ENCODE measurements at regions not wholly inside any gene's neighbourhood (a gene's known extent, or its start where the extent isn't known, plus 50 kb on each side); places are given as distances from the start of the nearest gene placed in this dataset.
"Not testable (repeated sequence)": the region's sequence is repeated elsewhere in the genome, so short reads cannot be mapped to it uniquely, and the experiment has no call there.

- DNase-seq, result no peak
These were observed 281.0 kb downstream of the CETN3 start for GRCh38 chr5:90128551-90128950.

GRCh38 chr5:90119531-90119971, 290.0 kb downstream of the CETN3 start:
- DNase-seq, result no peak

GRCh38 chr5:90117005-90117404, 292.6 kb downstream of the CETN3 start:
- DNase-seq, result no peak

DNA sequence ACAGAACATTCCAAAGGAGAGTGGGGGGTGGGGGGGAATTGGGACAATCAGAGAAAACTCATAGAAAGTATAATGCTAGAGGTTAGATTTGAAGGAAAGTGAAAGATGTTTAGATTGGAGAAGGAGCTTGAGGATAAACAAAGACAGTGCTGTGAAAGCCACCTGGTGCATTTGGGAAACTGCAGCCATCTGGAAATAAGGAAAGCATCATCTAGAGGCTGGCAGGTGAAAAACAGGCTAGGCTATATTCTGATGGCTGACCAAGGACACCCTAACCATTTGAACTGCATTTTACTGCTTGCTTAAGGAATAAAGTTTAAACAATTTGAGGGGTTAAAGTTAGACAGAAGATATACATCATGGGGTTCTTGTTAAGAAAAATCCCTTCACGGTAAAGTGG, 296.4 kb downstream of the CETN3 start:
- no peak for DNase-seq

DNA sequence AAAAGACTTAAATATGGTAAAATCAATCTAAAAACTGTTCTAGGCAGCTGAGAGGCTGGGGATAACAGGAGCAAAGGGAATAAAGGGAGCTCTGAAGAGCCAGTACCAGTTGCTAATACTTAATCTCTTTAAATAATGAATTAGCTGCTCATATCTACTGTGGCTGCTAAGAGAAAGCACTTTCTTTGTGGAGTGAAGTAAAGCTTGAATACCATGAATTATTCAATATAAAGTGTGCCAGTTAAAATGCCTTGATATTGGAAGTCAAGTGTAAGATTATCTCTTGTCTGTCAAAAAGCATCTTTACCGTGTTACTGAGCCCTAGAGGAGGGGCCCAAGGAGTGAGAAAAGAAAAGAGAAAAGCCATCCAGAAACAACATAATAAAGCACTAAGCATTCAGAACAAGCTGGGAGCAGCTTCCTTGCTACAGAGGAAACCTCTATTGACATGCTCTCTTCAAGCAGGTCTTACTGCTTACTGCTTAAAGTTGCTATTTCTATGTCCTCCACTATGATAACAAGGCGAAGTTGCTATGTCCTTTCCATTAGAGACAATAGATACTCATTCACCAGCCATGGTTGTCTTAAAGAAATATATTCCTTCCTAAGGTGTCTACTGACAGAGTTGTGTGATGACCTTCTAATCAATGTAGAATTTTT, 297.4 kb downstream of the CETN3 start:
- DNase-seq, result no peak

- DNase-seq, result no peak
These were observed 298.1 kb downstream of the CETN3 start for GRCh38 chr5:90111364-90112032.

DNA sequence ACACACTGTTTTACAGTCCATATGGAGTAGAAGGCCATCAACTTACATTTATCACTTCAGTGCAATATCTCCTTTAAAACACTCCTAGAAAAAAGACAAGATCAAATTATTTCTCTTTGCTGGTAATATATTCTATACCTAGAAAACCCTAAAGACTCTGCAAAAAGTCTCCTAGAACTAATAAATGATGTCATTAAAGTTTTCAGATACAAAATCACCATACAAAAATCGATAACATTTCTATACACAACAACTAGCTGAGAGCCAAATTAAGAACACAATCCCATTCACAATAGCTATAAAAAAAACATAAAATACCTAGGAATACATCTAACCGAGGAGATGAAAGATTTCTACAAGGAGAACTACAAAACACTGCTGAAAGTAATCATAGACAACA, 300.3 kb downstream of the CETN3 start:
- DNase-seq, result no peak

DNA sequence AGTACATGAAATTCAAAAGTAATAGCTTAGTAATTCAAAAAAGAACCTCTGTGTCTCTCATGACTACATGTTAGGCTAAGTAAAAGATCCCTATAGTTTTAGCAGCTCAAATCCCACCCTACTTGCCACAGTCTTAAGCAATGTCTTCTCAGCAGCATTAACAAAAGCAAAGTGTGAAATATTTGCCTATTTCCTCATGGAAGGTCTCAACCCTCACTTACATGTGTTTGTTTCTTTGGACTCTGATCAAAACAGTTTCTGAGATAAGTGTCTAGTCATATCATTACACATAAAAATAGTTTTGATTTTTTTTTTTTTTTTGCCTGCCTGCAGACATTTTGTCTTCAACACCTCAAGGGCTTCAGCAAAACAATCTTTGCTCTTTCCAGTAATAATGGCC, 310.5 kb downstream of the CETN3 start:
- DNase-seq, result no peak

DNA sequence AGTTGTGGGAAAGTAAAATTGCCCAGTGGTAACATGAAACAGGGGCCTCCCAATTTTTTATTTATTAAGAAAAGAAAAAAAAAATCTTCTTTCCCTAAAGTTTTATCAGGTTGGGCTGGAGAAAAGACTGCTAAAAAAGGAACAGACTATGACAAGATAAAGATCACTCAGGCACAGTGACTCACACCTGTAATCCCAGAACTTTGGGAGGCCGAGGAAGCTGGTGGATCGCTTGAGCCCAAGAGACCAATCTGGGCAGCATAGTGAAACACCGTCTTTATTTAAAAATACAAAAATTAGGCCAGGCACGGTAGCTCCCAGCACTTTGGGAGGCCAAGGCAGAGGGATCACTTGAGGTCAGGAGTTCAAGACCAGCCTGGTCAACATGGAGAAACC, 312.5 kb downstream of the CETN3 start:
- no peak for DNase-seq

GRCh38 chr5:90096415-90097081, 313.0 kb downstream of the CETN3 start:
- DNase-seq, result no peak

GRCh38 chr5:90095292-90096060, 314.1 kb downstream of the CETN3 start:
- DNase-seq, result no peak

DNA sequence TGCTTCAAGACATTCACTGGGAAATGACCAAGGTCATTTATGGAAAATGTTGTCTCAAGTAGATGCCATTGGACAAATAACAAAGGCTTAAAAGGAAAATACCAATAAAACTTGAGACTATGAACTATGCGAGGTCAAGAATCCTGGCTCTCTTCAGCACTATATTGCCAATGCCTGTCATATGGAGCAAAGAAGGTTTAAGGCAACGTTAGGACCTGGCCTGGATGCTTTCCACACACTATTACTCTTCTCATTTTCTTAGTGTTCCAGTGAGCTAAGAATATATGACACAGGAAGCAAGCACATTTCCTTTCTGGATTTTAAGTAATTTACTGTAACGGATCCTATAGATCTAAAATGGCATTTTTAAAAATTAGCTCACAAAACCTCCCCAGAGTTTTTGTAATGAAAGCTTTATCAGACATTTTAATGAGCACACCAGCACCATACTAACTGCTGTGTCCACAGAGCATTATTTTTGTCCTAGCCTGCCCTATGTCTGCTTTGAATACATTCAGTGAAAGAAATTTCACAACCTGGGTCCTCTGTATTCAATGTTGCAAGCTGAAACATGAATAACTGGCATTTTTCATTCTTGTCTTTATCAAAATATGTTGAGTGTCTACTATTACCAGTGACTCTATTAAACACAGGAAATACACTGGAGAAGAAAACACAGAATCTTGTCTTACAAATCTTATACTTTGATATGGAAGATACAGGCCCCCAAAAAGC, 315.6 kb downstream of the CETN3 start:
- no peak for DNase-seq

DNA sequence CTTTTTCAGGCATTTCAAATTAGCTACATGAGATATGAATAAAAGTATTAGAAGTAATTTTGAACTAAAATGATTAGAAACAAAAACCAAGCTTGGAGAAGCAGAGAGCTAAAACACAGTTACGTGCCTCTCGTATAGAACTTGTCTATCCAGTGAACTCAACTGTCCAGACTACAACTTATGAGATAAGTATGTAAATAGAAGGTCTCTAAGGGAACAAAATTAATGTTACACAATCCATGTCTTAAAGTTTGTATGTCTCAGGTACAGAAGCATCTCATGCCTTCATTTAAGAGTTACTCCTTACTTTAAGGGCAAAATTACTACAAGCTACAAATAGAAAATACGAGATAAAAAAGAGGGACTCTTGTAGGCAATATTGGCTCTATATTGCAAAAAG, 316.8 kb downstream of the CETN3 start:
- DNase-seq, result no peak

DNA sequence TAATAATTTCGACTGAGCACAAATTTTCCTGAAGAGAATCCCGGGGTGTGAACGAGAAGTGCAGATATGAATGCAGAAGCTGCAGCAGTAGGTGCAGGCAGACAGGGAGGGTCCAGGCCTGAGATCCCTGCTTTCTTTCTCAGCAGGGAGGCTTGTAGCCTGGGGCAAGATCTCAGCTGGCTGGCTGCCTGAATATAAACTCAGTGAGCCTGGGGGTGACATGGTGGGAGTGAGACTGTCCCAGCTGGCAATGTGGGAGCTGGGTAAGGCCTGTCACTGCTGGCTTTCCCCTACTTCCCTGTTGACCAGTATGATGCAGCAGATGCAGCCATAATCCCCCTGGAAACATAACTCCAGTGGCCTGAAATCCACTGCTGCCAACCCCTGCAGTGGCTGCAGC, 325.2 kb downstream of the CETN3 start:
- no peak for DNase-seq

DNA sequence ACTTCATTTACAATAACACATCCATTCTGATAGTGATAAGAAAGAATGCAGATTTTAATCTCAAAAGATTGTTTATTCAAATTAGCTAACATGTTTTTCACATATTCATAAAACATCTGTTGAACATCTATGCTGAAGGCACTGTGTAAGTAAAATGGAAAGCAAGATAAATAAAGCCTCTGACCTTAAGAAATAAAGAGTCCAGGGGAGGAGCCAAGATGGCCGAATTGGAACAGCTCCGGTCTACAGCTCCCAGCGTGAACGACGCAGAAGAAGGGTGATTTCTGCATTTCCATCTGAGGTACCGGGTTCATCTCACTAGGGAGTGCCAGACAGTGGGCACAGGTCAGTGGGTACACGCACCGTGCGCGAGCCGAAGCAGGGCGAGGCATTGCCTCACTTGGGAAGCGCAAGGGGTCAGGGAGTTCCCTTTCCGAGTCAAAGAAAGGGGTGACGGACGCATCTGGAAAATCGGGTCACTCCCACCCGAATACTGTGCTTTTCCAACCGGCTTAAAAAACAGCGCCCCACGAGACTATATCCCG, 336.5 kb downstream of the CETN3 start:
- not testable (repeated sequence) for DNase-seq

DNA sequence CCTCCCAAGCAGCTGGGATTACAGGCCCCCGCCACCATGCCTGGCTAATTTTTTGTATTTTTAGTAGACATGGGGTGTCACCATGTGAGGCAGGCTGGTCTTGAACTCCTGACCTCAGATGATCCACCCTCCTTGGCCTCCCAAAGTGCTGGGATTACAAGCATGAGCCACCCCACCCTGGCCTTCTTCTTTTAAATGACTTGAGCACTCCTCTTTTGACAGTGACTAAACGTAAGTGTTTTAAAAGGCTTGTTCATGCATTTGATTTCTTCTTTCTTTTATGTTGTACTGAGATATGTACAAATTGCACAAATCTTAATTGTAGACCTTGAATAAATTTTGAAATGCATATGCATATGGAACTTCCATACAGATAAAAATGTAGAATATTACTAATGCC, 337.9 kb downstream of the CETN3 start:
- DNase-seq, result no peak

- no peak for DNase-seq
These were observed 338.5 kb downstream of the CETN3 start for GRCh38 chr5:90071066-90071465.

- DNase-seq, result no peak
These were observed 342.6 kb downstream of the CETN3 start for GRCh38 chr5:90066920-90067319.

GRCh38 chr5:90056911-90057705, 352.4 kb downstream of the CETN3 start:
- no peak for DNase-seq

- no peak for DNase-seq
These were observed 353.7 kb downstream of the CETN3 start for GRCh38 chr5:90055831-90056328.

GRCh38 chr5:90054612-90055011, 354.9 kb downstream of the CETN3 start:
- no peak for DNase-seq

Measured in COR-L47 (cell line).